ENCODE measurements at regions not wholly inside any gene's neighbourhood (a gene's known extent, or its start where the extent isn't known, plus 50 kb on each side); places are given as distances from the start of the nearest gene placed in this dataset.

DNA sequence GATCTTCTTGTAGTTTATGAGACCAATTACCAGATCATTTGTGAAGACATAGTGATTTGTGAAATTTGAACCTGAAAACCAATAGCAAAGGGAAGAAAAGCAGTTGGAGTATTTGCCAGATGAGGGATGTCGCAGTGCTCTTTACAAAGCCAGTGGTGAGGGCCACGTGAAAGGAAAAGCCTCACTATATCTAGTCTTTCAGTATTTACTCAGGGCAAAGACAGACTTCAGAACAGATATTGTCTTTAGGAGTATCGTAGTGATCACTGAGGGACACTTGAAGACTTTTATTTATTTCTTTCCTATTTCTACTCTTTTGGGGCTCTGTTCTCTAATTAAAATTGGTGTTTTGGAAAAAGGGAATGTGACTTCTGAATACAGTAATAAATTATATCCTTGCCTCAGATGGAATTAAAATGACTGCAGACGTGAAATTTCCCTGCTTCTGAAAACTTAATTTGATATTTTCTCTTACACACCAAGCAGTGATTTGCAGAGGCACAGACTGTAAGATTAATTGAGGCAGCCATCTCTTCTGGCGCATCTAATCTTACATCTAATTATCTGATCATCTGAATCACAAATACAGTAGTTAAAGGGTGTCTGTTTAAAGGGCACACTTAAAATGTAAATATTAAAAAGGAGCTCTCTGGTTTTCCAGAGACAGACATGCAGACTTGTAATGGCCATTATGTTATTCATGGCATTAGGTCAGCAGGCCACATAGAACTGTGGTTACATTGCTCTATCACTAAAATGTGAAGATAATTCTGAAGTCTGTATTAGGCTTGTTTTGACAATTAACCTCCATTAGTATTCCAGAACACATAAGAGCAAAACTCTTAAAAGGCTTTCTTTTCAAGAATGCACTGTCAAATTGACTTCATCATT, 193.0 kb upstream of the GOLIM4 start:
- in situ Hi-C loops (cut with HindIII; ENCODE audit: low pct_ligation_motif_present, low pct_unique_long_range_greater_than_20kb, low sequenced_read_pairs): no loop called here
- no peak for DNase-seq

DNA sequence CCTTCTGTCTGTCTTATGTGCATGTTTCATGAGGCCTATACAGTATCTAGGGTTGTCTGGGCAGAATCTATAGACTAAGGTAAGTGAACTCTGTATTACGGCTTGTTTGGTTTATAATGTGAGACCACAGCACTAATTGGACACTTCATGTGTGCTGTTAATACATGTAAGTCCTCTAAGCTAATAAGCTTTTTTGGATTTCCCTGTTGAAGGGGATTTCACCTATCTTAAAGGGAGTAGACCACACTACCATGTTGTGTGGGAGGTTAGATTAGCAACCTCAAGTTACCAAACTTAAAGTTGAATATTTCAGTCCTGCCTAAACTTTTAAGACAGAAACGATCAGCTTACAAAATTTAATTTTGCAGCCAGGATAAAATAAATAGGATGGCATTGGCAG, 189.8 kb upstream of the GOLIM4 start:
- no peak for DNase-seq
- in situ Hi-C loops (cut with HindIII; ENCODE audit: low pct_ligation_motif_present, low pct_unique_long_range_greater_than_20kb, low sequenced_read_pairs): no loop called here

DNA sequence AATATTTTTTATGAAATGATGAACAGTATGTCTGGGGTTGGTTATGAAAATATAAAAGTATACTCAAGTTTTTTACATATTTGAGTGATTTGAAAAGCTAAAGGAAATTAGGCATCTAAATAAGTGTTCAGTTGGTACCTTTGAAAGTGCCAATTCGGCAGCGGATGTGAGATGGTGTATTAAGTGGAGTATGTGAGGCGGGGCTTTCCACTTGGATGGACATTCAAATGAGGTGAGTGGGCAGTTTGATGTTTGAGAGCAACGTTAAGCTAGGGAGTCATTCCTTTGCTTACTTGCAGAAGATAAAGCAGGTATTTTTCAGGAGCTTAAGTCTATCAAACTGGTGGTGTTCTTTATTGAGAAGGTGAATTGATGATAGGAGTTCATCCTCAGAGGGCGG, 189.0 kb upstream of the GOLIM4 start:
- in situ Hi-C loops (cut with HindIII; ENCODE audit: low pct_ligation_motif_present, low pct_unique_long_range_greater_than_20kb, low sequenced_read_pairs): no loop called here
- no peak for DNase-seq

DNA sequence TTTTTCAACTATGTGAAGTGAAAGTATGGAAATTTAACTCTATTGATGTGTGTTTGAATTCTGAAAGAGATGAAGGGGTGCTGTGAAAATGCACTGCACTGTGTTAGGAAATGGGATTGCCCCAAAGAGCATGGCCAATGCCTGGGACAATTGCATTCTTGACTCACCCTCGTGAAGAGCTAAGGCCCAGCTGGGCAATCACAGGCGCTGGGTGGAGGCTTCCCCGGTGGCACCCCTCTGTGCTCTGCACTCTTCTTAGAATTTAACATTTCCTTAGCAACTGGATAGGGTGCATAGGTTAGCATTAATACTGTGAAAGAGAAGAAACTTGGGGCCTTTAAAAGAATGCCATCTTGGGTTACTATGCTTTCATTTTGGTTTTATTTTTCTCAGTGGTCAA, 179.9 kb upstream of the GOLIM4 start:
- in situ Hi-C loops (cut with HindIII; ENCODE audit: low pct_ligation_motif_present, low pct_unique_long_range_greater_than_20kb, low sequenced_read_pairs): no loop called here
- no peak for DNase-seq

DNA sequence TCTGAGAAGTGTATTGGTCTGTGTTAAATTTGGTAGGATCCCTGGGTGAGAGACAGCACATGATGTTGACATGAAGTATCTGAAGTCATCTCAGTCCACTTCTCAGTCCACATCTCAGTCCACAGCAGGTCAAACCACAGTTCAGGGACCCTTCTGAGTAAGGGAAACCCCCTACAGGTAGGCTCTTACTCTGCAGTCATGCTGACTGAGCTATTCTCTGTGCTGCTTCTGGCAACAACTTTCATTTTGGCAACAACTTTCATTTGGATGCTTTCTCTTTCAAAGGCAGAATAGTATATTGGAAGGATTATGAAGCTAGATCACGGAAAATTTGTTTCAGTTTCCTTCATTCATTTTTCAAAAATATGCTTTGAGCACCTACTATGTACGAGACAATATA, 178.2 kb upstream of the GOLIM4 start:
- in situ Hi-C loops (cut with HindIII; ENCODE audit: low pct_ligation_motif_present, low pct_unique_long_range_greater_than_20kb, low sequenced_read_pairs): no loop called here
- no peak for DNase-seq

DNA sequence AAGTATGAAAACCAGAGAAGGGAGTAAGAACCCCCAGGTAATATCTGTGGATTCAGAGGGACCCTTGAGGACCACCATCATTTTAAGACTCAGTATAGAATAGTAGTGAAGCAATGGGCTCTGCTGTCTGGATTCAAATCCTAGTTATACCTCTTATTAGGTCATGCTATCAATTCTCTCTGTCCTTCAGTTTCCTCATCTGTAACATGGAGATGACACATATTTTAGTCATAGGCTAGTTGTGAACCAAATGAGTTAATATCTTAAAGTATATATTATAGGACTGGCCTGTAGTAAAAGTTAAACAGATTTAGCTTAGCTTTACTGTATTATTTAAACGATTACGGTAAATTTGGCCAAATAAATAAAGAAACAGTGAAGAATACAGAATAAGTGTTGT, 177.3 kb upstream of the GOLIM4 start:
- in situ Hi-C loops (cut with HindIII; ENCODE audit: low pct_ligation_motif_present, low pct_unique_long_range_greater_than_20kb, low sequenced_read_pairs): no loop called here

DNA sequence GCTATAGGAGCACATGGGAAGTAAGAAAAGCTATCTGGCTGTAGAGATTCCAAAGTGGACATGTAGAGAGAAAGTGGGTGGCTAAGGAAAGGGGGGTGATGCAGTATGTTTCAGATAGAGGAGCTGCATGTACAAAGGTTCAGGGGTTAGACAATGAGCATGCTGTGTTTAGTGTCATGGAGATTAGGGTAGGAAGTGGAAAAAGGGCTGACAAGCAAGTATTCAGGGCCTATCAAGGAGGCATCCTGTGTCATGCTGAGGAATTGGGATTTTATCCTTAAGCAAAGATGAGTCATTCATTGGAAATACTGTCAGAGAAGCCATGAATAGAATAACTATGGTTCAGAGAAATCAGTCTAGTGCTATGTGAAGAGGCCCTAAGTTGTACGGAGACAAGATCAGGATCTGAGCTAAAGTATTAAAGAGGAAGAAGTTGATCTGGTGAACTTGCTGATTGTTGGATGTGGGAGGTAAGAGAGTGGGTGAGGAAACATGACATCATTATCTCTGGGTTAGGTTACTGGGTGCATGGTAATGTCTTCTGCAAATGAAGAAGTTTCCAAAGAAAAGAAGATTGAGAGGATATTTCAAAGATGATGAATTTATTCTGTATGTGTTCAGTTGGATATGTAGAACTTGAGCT, 176.7 kb upstream of the GOLIM4 start:
- no peak for DNase-seq
- in situ Hi-C loops (cut with HindIII; ENCODE audit: low pct_ligation_motif_present, low pct_unique_long_range_greater_than_20kb, low sequenced_read_pairs): no loop called here

More for the DNA sequence above, 177.3 kb upstream of the GOLIM4 start:
- no peak for DNase-seq

DNA sequence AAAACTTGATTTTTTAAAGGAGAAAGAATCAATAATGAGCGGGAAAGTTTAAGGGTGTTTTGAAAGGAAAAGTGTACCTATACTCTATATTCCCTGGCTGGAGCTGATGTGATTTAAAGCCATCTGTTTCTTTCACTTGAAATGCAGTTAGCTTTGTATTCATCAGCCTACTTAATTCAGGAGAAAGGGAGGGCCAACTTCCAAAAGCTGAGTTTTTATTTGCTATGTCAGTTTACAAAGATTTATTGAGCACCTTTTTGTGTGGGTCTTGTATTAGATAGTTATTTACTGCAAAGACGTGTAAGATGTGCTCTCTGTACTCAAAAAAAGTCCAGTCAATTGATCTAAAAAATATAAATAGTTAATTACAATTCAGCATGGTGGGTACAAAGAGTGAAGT, 176.2 kb upstream of the GOLIM4 start:
- in situ Hi-C loops (cut with HindIII; ENCODE audit: low pct_ligation_motif_present, low pct_unique_long_range_greater_than_20kb, low sequenced_read_pairs): no loop called here

DNA sequence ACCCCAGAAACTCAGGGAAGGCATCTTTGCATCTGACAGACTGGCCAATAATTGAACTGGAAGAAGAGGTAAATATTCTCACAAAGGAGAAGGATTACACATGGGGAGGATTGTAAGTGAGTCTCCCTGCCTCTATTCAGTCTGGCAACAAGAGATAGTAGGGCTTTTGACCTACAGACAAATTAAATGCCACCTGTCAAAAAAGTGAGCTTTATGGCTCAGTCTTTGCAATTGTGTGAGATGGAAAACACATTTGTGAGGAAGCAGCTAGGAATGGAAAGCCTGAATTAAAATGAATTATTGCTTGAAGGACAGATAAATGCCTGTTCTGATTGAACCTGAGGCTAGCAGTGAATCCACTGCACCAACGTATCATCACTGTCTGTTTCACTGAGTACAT, 173.3 kb upstream of the GOLIM4 start:
- in situ Hi-C loops (cut with HindIII; ENCODE audit: low pct_ligation_motif_present, low pct_unique_long_range_greater_than_20kb, low sequenced_read_pairs): no loop called here
- no peak for DNase-seq

More for the DNA sequence above, 176.2 kb upstream of the GOLIM4 start:
- DNase-seq: no peak

DNA sequence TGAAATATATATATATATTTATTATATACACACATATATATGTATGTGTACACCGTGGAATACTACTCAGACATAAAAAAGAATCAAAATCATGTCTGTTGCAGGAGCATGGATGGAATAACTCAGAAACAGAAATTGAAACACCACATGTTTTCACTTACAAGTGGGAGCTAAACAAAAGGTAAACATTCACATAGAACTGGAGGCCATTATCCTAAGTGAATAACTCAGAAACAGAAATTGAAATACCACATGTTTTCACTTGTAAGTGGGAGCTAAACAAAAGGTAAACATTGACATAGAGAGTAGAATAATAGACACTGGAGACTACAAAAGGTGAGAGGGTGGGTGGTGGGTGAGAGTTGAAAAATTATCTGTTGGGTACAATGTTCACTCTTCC, 171.5 kb upstream of the GOLIM4 start:
- no peak for DNase-seq
- in situ Hi-C loops (cut with HindIII; ENCODE audit: low pct_ligation_motif_present, low pct_unique_long_range_greater_than_20kb, low sequenced_read_pairs): no loop called here

DNA sequence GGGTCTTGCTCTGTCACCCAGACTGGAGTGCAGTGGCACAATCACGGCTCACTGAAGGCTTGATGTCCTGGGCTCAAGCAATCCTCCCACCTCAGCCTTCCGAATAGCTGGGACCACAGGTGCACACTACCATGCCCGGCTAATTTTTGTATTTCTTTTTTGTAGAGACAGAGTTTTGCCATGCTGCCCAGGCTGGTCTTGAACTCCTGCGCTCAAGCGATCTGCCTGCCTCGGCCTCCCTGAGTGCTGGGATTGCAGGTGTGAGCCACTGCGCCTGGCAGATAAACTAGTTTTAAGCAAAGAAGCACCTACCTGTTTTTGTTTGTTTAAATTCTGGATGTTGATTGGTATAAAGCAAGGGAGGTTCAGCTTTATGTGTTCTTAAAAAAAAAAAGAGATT, 170.6 kb upstream of the GOLIM4 start:
- DNase-seq: no peak
- in situ Hi-C loops (cut with HindIII; ENCODE audit: low pct_ligation_motif_present, low pct_unique_long_range_greater_than_20kb, low sequenced_read_pairs): no loop called here

DNA sequence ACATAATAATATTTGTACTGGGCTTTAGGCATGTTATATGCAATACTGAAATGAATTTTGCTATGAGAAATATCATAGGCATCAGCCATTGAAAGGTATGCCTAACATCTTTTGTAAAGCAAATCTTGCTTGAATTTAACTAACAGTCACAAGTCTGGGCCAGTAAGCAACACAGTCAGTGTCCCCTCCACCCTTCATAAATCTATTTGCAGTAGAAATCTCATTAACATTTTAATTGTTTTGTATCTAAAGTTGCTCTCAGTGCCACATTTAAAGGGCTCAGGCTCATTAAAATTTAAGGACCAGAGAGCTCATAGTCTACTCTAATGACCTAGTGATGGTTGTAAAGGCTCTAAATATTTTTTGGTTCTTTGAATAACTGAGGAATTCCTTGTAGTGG, 167.2 kb upstream of the GOLIM4 start:
- in situ Hi-C loops (cut with HindIII; ENCODE audit: low pct_ligation_motif_present, low pct_unique_long_range_greater_than_20kb, low sequenced_read_pairs): no loop called here
- DNase-seq: no peak

DNA sequence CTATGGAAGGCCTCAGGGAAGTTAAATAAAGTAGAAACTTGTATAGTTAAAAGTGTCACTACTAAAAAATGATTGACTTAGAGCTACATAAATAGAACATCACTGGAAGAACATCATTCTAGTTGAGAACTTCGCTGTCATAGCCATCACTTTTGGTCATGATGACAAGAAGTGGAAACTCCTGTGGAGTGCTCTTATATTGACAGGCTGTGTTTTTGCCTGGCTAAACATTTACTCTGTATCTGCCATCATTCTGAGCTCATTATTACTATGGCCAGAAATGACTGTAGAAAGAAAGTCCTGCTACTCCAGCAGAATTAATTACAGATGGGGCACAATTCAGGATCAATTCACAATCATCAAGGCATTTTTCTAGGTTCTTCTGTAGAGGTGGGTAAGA, 165.1 kb upstream of the GOLIM4 start:
- DNase-seq: no peak
- in situ Hi-C loops (cut with HindIII; ENCODE audit: low pct_ligation_motif_present, low pct_unique_long_range_greater_than_20kb, low sequenced_read_pairs): no loop called here

DNA sequence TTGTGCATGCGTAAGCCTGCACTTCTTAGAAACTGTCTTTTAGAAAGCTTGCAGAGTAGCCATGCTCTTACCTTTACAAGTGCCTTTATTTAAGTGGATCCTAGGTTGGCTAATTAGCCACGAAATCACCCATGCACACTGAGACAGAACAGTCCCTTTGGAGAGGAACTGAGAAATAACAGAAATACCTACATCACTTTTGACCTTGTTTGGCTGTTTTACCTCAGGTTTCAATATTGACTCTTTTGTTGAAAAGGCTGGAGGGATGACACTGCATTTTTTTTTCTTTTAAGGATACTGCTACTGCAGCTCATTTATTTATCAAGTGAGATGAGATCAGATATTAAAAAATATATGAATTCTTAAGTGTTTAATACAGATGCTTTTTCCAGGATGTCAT, 155.6 kb upstream of the GOLIM4 start:
- in situ Hi-C loops (cut with HindIII; ENCODE audit: low pct_ligation_motif_present, low pct_unique_long_range_greater_than_20kb, low sequenced_read_pairs): no loop called here
- no peak for DNase-seq

DNA sequence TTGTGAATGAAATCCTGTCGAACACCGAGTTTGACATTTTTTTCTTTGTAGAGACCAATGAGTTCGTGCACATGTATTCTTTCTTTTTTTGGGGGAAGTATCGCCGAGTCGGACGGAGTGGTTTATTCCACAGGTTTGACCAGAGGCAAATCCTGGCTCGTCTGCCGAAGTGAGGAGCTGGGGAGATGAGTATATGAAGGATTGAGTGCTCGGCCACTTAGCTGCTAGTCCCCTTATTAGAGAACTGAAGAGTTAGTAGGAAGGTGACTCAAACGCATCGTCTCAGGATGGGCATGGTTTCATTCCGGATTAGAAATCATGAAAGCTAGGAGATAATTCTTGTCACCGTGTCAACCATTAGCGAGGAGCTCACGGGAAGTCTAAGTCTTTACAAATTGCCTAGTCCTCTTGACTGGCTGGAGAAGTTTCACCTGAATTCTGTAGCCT, 154.7 kb upstream of the GOLIM4 start:
- no peak for DNase-seq

DNA sequence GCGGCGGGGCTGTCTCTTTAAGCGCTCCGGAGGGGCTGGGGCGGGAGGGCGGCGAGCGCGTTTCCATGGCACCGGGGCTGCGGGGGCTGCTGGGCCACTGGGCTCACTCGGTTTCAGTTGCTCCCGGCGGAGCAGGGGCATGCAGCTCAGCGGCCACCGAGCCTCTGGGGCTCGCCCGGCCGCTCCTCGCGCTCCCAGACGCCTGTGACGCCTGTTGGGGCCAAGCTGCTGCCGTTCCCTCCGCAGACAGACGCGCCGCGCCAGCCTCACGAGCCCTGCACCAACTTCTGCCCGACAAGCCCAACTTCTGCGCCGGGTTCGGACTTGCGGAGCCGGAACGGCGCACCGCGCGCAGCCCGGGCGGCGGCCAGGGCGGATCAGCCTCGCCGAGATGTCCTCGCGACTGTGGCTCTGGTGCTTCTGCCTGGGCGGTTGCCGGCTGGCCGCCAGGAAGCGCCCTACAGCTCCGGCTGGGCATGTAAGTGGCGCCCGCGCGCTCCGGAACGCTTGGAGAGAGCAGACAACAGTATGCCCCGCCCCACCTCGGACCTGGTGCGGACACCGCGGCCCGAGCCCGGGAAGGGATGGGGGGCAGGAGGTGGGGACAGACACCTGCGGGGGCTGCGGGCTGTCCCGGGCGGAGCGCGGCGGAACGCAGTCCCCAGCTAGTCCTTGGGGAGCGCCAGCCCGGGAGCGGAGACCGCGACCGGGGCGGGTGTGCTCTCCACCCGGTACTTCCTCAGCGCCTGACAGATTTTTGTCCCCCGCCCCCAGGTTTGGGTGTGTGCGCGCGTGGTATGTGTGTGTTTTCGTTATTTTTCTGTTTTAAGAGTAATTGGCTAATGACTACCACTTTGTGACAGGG, 154.1 kb upstream of the GOLIM4 start:
- in situ Hi-C loops (cut with HindIII; ENCODE audit: low pct_ligation_motif_present, low pct_unique_long_range_greater_than_20kb, low sequenced_read_pairs): no loop called here
- DNase-seq: peak; percentile 68

More for the DNA sequence above, 154.7 kb upstream of the GOLIM4 start:
- in situ Hi-C loops (cut with HindIII; ENCODE audit: low pct_ligation_motif_present, low pct_unique_long_range_greater_than_20kb, low sequenced_read_pairs): no loop called here

DNA sequence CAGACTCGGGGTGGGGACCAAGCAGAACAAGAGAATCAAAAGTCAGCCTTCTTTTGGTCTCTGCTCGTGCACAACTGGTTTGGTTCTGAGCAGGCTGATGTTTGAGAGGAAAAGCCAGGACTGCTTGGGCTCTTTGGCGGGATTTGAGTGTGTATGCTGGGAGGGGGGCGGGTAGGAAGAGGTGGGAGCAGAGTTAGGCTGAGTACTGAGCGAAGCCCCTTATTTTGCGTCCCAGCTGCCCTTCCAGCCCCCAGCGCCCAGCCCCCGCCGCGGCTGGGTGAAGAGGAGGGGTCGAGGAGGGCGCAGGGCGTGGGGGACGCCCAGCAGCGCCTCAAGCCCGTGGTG, 153.5 kb upstream of the GOLIM4 start:
- in situ Hi-C loops (cut with HindIII; ENCODE audit: low pct_ligation_motif_present, low pct_unique_long_range_greater_than_20kb, low sequenced_read_pairs): no loop called here
- no peak for DNase-seq

DNA sequence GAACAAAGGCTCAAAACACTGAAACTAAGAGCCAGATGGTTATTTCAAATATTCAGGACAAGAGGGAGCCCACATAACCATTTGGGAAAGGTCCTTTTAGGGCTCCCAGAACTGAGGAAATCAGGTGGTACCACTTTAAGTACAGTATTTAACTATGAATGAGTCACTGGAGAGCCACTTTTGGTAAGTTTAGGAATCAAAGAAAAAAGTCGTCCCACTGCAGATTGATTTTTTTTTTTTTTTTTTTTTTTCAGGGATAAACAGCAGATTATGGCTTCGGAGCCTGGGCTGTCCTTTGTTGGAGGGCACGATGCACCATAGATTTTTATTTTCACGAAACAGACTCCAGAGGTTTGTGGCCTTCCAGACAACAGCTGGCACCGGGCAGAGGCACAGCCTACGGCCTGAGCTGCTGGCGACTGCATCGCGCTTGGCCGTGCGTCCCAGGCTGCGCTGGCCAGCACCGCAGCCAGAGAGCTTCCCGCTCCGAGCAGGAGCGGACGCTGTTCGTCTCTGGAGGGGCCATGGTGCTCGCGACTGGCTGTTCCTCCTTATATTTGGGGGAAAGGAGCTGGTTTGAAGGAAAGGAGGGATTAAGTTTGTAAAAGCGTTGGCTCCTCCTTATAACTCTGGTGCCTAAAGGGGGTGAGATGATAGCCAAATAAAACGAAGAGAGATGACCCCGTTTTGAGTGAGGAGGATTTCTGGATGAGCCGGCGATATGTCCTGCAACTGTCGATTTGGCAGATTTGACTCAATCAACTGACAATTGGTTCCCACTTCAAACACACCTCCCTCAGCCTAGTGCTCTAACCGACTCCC, 152.9 kb upstream of the GOLIM4 start:
- in situ Hi-C loops (cut with HindIII; ENCODE audit: low pct_ligation_motif_present, low pct_unique_long_range_greater_than_20kb, low sequenced_read_pairs): no loop called here
- peak; percentile 9 for DNase-seq

Measured in ACHN (cell line).